GM21529 (cell line): ENCODE measurements at regions not wholly inside any gene's neighbourhood (a gene's known extent, or its start where the extent isn't known, plus 50 kb on each side); places are given as distances from the start of the nearest gene placed in this dataset.

Experiments
- ATAC-seq: cut with Tn5 transposase; IDR thresholded peaks from one replicate; pipeline ENCODE4 v1.9.1; 2021; ENCODE audit not compliant: unreplicated experiment

DNA sequence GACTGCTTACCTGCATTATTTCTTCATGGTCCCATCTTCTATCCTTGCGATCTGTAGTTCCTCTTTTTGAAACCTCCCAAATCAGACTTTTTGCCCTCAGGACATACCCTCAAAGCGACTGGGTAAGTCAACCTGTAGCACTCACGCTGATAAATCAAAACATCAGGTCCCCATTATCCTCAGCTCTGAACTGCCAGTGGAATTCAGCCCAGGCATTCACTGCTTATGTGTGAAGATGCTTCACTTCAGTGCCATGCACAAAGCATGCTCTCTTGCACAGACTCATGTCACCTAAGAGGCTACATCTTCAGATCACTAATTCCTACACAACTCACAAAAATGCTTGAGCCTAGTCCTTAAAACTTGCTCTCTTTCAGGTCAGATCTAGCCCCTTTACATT is 283.6 kb upstream of the KLF6 start:
- no peak for ATAC-seq

DNA sequence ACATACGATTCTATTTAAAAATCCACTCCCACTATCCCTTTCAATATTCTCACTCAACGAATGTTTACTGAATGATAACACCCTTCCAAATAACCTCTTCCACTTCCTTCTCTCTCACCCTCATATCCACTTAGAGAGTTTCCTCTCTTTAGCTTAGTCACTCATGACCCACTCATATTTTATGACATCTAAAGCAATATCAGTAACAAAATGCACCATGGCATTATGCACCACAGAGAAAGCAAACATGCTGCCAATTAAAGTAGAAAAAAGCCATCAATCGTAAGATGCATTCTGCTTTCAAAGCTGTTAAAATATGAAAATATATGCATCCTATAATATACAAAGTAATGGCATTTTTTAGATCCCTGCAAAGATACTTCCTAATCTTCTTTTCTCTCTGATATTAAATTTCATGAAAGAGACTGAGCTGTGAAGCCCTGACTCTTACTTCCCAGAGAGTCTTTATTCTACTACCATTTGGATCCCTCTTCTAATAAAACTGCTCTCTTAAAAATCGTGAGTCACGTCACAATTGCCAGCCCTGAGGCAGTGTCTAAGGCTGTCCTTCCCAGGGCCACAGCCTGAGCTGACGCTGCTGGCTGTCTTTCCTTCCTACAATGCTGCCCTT is 283.0 kb upstream of the KLF6 start:
- ATAC-seq: peak; percentile 9

DNA sequence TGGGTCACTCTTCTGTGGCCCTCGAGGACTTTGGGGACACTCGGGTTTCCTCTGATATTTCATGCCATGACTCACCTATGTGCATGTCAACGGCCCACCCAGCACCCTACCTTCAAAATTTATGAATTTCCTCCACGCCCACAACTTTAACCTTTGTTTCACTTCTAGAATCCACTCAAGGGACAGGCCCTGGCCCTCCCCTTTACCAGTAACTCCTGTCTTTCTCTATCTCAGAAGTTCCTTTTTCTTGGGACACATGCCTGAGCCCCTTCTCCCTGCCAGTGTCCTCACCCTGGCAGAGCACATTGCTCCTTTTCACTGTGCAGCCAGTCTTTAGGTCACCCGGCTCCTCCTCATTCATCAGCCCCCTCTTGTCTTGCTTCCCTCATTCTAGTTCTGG is 282.5 kb upstream of the KLF6 start:
- ATAC-seq: peak; percentile 71

DNA sequence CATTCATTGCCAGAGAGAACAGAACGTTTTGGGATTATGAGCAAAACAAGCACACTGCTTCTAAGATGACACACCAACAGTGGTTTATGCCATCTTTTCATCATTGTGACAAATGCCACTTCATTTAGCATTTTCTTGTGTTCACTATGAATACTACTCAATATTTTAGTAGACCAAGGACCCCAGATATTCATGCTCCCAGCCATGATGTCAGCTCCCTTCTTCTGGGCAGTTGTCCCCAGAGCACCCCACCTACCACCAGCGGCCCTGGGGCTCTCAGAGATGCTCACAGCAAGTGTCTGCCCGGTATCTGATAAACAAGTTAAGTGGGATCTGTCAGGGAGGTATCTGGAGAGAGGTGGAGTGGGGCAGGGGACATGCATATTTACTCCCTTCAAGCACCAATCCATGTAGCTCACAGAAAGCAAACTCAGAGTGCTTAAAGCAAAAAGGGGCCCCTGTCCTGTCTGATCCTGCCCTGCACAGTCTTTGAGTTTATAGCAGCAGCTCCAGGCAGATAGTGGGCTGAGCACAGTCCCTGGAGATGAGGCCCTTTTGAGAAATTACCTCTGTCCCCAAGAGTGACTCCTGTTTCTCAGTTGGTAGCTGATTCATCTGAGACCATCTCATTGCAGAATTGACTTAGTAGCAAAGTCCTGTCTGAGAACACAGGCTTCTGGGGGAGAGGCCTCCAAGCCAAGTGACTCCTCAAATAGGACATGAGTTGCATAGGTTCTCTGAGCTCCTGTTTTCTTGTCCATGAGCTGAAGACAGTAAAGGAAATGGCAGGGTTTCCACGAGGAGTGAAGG is 281.8 kb upstream of the KLF6 start:
- peak; percentile 58 for ATAC-seq

DNA sequence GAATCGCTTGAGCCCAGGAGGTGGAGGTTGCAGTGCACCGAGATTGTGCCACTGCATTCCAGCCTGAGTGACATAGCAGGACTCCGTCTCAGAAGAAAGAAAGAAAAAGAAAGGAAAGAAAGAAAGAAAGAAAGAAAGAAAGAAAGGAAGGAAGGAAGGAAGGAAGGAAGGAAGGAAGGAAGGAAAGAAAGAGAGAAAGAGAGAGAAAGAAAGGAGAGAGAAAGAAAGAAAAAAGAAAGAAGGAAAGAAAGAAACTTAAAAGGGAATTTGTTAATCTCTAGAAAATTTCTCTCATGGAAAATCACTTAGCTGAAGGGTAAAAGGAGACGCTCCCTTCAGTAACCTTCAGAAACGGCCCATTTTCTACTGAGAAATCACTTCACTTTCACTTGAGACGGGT is 279.5 kb upstream of the KLF6 start:
- no peak for ATAC-seq

DNA sequence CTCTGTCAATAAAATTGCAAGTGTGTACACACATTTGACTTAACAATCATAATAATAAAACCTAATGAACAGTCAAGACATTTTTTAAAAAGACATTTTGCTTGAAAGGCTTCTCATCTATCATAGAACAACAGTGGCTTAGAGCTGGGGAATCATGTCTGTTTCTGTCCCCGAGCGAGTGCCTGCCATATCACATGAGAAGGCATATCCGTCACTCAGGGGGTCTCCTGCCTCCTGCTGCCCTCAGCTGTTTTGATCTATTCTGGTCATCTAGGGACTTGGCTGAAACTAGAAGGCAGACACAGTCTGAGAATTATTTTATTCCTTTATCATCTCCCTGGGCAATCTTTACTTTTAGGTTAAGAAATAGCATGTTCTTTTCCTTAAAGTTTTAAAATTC is 278.7 kb upstream of the KLF6 start:
- no peak for ATAC-seq

DNA sequence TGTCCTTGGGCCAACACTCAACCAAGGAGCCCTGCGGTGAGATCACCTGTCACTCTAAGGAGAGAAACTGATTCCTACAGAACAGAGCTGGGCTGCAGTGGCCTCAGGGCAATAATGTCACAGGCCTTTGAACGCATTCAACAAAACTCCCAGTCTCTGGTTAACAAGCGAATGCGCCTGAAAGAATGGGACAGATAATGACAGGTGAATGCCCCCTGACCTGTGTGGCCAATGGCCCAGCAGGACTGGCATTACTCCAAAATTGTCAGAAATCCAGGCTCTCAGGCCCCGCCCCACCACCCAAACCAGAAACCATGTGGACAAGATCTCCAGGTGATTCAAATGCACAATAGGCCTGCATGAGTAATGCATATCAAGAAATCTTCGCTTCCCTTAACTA is 277.7 kb upstream of the KLF6 start:
- ATAC-seq: no peak

DNA sequence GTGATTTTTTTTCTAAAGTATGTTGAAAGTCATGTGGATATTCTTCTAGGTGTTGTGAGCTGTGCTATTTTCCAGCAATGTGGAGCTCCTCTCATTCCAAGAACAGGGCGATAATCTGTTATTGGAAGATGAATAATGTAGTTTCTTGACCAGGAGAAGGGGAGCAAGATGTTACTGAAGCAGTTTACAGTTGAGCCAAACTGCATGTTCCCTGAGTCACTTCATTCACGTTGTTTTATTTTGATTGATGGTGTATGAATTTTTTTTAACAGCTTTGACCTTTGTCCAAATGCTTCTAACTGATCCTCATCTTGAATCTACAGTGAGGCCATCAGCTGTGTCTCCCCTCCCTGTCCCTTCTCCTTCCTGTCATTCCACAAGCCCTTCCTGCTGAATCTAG is 277.1 kb upstream of the KLF6 start:
- ATAC-seq: no peak

DNA sequence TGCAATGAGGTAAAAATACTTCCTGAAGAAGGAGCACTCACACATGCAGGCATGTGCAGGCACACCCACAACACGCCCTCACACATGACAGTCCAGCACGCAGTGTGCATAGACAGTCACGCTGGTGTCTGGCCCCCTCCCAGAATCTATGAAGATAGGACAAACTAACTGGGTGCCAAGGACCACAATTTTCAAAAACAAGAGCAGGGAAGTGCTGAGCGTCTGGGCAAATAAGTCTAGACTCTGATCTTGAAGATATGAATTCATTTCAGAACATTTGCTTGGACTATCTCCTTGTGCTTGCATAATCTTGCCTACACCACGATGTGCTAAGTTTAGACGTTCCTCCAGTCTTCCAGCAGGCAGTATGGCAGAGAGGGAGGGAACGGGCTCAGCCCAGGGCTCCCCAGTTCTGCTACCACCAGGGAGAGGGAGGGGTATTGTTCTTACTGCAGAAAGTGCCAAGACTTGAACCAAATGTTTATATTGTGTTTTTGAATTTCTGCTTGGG is 276.5 kb upstream of the KLF6 start:
- ATAC-seq: no peak

DNA sequence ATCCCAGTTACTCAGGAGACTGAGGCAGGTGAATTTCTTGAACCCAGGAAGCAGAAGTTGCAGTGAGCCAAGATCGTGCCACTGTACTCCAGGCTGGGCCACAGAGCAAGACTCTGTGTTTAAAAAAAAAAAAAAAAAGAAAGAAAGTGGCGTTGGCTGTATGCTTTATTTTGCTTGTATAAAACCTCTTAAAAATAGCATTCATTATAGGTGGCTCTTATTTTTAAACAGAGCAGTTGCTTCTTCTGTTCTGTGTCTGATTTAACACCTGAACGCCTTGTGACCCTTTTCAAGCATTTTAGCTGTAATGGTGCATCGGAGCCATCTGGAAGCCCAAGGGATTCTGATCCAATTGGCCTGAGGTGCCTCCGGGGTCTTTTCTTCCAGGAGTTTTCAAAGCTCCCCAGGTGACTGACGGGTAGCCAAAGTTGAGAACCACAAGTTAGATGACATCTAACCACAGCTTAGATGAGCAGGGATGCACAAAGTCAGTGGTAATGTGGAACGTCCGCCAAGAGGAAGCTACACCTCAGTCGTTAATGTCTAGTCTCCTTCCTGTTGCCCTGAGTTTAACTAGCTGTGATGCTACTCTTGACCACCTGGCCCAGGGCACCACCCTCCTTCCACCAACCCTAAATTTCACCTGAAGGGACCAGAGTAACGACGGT is 274.6 kb upstream of the KLF6 start:
- ATAC-seq: no peak

DNA sequence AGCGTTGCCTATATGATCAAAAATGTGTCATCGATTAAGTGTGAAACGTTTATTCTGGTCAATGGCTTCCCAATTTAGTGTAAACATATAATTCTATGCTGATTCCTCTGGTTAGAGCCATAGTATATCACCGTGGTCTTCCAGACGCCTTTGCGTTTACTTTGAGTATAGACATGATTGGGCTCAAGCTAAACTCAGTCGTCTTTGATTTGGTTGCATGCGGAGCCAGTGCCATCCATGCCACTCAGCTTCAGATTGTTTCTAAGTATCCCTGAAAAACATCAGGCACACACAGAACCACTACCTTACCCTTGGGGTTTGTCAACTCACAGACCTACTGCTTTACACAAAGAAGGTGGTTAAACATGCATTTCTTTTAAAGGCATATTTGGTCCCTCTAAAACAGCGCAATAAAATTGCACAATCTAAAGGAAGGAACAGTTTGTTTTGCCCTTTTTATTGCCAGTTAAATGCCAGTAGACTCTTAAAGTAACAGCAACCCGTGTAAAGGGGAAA is 273.6 kb upstream of the KLF6 start:
- ATAC-seq: no peak

DNA sequence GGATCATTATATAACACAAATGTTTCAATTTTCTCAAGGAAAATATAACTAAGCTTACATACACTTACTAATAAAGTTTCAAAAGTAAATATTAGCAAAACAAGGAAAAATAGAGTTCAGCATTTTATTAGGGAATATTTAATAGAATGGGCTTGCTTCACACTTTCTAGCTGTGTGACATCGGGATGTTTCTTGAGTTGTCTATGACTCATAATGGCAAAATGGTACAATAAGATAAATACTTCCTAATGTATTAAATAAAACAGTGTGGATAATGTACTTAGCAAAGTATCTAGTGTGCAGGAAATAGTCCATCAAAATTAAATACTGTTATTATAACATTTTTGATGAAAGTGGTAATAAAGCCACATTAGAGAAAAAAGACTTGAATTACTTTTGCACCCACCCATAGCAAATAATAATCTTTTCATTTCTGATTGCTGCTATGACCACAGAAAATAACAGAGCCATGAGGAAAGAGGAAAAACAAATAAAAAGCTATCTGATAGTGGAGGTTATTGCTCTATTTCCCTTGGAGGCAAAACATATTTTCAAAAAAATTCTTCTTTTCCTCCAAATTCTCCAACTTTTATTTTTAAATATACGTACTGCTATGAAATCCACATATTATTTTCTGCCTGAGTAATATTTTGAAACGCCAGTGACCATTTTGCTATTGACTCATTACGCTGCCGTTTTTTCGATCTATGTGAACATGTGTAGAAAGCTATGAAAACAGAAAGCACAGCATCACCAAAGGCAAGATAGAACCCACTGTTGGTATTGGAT is 272.9 kb upstream of the KLF6 start:
- no peak for ATAC-seq

DNA sequence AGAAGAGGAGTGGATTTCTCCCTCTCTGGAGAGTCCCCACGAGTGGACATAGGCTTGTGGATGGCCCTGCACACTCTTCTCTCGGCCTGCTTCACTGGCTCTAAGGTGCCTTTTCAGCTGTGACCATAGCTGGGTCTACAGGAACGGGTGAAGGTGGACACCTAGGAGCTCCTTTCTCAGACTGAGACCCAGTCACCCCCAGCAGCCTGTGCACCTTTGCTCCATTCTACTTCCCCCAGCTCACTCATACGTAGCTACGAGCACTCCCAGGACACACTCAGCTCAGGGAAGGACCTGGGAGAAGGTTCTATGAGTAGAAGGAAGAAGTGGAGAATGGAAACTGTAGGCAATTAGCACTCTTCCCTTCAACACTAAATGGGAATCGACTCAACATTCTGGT is 272.0 kb upstream of the KLF6 start:
- ATAC-seq: no peak

DNA sequence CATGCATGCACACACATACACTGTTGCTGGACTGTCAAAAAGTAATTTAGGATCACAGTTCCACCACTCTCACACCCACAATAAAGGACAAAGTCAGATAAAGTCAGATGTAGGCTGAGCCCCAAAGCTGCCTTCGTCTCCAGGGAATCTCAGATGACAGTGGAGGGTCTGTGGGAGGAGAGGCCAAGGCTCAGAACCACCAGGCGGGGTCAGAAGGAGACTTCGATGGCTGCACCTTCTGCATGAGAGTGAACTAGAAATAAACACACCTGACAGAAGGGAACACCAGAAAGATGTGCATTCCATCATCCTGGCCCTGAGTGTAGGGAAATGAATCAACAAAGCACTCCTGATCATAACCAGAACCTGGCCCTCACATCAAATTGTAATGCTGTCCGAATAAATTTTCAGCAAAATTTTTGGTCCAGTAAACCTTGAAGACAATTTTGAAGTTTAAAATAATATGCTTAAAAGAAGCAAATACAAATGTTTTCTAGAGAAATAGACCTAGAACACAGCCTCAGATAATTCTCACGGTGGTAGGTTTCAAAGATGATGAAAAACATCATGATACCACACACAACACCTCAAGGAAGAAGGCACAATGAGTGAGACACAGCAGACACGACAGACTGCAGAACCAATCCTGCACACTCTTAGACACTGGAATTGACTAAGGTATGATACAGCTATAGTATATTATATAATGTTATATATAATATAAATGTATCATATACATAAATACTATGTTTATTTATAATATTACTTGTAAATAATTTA is 269.8 kb upstream of the KLF6 start:
- no peak for ATAC-seq

DNA sequence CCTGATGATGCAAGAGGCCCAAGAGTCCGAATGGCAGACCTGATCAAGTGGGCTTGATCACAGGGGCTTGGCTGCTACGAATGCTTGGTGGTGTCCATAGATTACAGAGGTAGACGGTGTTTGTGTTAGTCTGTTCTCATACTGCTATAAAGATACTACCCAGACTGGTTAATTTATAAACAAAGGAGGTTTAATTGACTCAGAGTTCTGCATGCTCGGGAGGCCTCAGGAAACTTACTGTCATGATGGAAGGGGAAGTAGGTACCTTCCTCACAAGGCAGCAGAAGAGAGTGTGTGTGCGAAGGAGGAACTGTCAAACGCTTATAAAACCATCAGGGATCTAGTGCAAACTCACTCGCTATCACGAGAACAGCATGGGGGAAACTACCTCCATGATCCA is 268.9 kb upstream of the KLF6 start:
- ATAC-seq: no peak

DNA sequence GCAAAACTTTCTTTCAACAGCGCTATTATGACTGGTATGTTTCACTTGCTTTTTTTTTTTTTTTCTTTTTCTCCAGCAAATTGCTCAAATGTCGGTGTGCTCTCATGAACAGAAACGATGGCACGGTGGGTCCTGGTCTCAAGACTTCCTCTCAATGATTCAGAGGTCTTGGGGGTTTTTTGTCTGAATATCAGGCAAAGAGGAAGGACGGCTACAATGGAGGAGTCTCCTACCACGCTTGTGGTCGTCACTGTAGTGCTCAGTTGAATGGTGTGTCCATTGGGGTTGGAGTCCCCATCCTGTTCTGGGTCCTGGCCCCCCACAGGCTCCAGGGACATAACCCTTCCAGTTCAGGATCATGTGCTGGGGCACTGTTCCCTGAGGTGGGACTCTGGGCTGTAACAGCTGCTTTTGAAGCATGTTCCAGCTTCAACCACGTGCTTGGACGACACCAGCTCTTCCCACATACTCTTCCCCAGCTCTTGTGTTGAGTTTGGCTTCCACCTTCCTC is 266.7 kb upstream of the KLF6 start:
- ATAC-seq: no peak

DNA sequence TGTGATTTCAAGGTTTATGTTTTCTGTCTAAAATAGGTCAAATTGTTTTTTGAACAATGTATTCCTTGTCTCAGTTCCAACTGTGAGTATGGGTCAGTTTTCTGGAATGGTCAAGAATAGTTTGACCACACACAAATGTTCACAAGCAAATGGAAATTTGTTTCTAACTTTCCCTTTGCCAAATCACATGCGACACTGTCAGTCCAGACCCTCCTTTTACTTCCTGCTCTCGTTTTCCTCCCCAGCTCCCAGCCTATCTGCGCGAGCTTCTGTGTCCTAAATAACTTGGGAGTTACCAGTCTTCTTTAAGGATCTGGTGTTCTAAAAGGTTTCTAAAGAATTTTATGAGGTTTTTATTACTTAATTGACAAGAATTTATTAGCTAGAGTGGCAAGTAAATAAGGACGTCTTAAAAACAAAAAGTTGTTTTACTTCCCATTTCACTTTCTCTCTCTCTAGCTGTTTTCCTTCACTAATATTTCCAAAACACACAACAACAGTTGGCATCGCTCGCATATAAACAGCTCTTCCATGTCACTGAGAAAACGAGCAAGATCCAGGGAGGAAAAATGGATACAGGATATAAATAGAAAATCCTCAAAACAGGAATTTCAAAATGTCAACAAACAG is 266.1 kb upstream of the KLF6 start:
- no peak for ATAC-seq

DNA sequence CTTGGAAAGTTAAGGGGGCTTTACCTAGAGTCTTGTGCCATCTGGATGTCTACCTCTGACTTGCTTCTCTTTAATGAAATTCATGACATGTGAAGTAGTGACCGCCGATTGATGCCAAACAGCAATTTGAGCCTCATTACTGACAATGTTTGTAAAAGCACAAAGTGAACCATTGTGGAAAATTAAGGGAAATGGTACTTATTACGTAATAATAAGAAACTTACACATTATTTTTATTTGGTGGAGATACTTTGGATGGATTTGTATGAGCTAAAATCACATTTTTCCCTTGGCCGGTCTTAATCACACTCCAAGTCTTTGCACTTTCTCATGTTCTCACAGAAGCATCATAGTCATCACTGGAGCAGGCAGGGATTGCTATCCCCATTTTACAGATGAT is 265.1 kb upstream of the KLF6 start:
- ATAC-seq: no peak

DNA sequence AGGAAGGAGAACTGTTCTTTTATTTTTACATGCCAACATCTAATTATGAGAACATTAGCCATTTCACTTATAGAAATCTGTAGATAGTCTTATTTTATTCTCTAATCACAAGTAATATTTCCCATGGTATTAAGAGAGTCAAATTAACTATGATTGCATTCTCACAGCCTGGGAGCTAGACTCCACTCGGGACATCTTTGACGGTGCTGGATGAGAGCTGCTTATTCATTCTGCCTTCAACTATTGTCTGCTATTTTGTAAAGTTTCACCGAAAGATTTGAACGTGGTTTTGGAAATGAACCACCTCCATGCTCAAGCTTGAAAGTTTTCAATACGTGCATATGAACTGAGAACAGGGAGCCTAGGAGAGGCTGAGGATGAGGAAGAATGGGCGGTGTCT is 264.3 kb upstream of the KLF6 start:
- ATAC-seq: no peak
